Glomerular visceral epithelial cell (primary cell): ENCODE measurements at regions not wholly inside any gene's neighbourhood (a gene's known extent, or its start where the extent isn't known, plus 50 kb on each side); places are given as distances from the start of the nearest gene placed in this dataset.
"Not testable (repeated sequence)": the region's sequence is repeated elsewhere in the genome, so short reads cannot be mapped to it uniquely, and the experiment has no call there.

Experiments
- DNase-seq: peaks from one replicate; pipeline ENCODE4 v3.0.0-alpha.2; 2016; ENCODE audit errors: extremely low spot score

DNA sequence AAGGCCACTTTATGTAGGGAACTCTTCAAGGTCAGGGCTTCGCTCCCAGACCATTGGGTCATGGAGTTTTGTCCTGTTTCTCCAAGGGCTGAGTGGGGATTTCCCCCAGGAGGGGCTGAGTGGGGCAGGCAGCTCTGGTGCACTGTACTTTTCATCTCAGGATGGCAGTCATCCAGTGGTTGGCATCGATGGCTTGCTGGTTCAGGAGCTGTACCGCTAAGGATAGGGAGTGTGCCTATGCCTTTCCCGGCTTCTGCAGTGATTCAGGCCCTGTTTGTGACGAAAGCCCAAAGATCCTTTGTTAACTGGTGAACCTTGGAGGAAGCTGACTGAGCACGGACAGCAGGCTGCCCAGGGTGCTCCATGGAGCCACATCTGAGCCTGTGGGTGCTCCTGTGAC is 100.1 kb upstream of the GADD45A start:
- DNase-seq = no peak

DNA sequence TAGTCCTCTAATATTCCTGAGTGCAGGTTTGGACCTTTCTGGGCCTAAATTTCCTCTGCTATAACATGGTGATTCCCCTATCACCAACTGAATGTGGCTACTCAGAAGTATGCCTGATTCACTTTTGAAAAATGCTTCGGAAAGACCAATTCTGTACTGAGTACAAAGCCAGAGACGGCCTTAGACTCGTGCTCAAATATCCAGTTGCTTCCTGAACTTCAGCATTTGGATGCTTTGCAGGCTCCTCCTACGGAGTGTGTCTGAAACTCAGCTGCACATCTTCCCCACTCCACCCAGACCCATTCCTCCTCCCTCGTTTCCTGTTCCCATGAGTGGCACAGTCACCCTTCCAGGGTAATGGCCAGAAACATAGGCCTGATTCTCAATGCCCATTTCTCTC is 98.4 kb upstream of the GADD45A start:
- DNase-seq = no peak

DNA sequence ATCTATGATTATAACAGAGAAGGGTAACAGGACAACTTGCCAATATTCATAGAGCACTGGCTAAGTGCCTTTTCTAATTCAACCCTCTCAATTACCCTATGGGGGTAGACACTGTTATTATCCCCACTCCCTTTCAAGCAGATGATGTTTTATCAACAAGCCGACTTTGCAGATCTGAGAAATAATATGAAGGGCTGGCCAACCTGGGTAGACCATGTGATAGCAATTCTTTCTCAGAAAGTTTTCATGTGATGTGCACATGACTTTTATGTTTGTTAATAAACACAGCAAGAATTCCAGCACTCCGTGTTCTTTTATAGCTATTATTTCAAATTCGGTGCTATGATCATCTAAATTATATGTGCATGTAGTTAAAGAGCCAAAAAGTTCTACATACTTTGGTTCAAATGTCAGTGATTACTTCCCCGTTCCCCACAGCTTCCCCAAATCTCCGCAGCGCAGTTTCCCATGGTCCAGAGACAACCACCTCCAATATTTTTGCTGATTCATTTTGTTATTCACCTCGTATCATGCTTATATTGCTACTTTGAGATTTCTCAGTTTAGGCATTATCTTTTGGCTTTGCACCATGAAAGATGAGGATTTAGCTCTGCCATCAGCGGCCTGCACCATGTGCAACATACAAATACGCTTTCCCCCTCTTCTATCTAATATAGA is 96.7 kb upstream of the GADD45A start:
- no peak for DNase-seq

DNA sequence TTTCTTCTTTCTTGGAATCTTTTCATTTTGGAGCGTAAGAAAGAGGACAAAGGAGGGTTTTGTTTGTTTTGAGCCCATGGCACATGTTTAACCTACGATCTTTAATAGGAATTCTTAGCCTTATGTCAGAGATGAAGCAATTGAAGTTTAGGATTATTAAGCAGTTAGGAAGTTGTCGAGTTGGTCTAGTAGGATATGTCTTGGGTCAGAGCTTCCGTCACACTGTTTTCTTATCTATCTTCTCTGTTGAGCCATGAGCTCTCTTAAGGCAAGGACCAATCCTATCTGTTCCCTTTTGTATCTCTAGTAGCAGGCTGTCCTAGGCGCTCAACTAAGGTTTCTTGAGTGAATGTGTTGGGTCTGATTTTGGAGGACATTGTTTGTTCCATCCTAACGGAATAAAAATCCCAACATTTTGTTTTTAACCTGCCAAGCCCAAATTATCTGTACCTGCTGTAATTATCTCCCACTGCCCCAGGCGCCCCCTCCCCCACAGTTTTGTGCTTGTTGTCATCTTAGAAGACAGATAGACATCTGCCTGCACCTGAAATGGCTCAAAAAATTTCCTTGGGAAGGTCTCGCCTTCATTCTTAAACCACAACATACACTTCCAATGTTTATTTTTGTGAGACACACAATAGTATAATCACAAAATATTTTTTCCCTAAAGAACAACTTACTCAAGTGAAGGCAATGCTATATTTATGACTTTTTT is 95.3 kb upstream of the GADD45A start:
- no peak for DNase-seq

DNA sequence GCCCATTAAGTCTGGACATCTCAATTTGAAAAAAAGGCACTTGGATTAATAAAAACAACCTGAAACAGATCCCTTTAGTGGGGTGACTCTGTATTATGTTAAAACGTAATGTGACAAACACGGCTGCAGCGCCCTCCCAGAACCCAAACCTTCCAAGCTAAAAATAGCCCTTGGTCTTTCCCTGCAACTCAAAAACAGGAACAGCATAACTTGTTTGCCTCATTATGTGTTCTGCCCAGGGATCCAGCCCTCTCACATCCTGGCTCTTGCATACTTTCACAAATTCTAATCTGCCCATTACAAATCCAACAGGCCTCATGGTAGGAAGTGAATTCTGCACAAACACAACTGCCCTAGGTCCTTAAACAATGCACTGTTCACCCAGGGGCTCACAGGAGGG is 94.7 kb upstream of the GADD45A start:
- no peak for DNase-seq

DNA sequence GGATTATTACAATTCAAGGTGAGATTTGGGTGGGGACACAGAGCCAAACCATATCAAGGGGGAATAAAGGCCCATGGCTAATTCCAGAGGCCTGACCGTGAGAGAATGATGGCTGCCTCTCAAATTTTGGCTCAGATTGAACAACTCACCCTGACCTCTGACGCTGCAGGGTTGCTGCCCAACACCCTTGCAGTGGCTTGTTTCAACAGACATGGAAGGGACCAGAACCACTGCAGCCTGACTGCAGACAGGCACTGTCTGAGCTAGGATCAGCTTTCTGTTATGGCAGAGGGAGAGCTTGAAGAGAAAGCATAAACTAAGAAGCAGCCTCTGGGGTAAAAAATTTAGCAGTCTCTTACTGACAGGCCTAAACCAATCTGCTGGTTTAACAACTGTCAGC is 90.2 kb upstream of the GADD45A start:
- DNase-seq = no peak

DNA sequence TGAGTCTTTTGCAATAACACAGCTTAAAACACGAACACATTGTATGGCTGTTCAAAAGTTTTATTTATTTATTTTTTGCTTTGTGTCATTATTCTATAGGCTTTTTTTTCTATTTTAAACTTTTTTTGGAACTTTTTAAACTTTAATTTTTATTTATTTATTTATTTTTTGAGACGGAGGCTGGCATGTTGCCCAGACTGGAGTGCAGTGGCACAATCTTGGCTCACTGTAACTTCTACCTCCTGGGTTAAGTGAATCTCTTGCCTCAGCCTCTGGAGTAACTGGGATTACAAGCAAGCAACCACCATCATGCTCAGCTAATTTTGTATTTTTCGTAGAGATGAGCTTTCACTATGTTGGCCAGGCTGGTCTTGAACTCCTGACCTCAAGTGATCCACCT is 88.3 kb upstream of the GADD45A start:
- DNase-seq = no peak

DNA sequence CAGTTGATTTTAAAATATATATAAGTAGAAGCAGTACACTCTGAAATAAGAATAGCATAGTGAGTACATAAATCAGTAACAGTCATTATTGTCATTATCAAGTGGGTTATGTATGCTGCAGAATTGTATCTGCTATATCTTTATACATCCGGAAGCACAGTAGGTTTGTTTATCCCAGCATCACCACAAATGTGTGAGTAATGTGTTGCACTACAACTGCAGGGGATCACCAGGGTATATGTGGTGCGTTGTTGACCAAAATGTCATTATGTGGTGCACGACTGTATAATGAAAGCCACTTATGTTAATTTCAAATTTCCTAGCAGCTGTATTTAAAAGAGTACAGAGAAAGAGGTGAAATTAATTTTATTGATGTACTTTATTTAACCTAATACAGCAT is 87.7 kb upstream of the GADD45A start:
- DNase-seq = no peak

DNA sequence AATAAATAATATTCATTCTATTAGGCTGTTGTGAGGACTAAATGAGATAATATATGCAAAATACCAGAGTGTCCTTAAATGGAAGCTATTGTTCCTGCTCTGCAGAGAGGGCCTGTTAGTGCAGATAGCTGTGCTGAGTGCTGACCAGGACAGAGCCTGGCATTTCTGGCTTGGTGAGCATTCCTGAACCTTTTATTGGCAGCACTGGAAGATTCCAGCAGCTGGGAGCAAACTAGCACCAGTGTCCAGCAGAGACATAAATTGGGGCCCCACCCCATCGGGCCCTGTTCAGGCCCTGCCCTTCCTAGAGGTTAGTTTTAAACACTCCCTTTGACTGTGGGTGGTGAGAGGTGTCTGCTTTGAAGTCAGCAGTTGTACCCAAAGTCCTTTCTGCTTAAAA is 85.9 kb upstream of the GADD45A start:
- no peak for DNase-seq

DNA sequence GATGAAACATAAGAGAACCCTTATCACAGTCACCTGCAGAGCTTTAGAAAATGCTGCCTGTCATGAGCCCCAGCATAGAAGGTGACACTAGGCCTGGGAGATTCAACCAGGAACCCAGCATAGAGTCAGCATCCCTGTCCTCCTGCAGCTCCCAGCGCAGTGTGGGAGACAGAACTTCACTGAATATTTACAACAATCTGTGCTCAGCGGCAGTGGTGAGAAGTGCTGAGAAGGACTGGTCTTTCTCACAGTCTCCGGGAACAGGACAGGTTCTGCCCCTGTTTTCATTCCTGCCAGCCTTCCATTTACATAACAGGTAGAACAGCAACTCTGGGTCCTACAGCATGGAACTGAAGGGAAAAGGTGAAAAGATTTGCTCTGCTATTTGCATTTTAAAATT is 83.5 kb upstream of the GADD45A start:
- DNase-seq = no peak

DNA sequence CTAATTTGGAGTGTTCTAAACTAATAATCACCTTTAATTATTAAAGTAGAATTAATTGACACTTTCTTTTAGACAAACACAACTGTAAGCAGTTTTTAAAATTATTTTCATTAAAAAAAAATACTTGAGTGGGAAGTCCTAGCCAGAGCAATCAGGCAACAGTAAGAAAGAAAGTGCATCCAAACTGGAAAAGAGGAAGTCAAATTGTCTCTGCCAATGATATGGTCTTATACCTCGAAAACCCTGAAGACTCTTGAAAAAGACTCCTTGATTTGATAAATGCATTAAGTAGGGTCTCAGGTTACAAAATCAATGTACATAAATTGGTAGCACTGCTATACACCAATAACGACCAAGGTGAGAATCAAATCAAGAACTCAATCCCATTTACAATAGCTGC is 83.0 kb upstream of the GADD45A start:
- no peak for DNase-seq

DNA sequence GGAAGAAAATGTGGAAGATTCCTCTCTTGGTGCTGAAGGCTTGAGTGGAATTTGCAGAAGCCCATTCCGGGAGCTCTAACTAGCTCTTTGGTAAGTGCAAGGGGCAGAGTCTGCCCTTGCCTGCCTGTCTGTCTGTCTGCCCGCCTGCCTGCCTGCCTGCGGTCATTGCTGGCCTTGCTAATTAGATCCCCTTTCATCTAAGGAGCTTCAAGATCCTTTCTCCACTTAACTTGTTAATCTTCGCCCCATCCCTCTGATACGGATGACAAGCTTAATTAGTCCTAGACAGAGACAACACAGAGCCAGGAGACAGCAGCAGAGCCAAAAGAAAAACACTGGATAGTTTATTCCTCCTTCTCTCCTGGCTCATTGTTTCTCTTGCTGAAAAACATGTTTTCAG is 80.2 kb upstream of the GADD45A start:
- no peak for DNase-seq

DNA sequence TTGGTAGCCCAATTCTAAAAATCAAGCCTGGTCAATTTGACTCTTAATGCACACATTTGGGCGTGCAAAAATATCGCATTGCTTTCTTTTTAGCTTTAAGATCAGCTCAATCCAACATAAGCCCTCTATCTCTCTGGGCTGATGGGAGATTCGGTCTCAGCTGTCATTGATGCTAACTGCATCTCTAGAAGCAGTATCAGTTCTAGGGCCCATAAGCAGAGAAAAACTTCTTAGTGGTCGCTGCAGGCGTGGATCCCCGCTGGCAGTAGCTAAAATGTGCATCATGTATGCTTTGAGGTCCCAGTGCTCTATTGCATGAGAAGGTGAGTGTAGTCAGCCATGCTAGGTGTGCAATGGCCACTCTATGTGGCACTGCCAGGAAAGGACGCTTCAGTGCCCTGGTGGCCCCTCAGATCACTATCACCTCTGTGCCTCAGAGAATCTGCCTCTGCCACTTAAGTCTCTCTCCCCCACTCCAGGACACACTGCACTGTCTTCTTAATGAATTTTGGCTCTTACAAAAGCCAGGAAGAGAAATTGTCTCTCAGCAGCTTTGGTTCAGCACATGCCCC is 79.7 kb upstream of the GADD45A start:
- DNase-seq = no peak

DNA sequence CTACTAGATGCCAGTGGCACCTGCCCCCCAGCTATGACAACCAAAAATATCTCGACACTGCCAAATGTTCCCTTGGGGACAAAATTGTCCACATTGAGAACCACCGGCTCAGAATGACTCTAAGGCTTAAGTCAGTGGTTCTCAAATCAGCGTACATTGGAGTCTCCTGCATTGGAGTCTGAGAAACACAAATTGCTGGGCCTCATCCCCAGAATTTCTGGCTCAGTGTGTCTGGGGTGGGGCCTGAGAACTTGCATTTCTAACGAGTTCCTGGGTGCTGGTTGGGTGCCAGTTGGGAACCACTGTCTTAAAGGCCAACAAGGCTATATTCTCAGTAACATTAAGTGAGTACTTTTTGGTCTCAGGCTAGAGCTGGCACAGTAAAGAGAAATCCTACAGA is 77.7 kb upstream of the GADD45A start:
- no peak for DNase-seq

DNA sequence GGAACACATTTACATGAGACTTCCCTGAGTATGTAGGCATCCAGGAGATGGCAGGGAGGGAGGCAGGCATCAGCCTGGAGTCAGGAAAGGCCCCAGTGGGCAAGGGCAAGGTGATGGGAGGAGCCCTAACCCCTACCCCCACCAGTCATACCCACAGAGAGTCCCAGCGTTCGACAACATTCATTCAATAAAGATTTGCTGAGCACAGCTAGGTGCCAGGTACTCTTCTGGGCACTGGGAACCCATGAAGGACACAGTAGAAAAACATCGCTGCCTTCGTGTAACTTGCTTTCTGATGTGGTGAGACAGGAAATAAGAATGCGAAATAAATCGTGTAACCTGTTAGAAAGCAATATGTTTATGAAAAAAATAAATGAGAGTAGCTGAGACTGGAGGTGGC is 77.3 kb upstream of the GADD45A start:
- DNase-seq = no peak

DNA sequence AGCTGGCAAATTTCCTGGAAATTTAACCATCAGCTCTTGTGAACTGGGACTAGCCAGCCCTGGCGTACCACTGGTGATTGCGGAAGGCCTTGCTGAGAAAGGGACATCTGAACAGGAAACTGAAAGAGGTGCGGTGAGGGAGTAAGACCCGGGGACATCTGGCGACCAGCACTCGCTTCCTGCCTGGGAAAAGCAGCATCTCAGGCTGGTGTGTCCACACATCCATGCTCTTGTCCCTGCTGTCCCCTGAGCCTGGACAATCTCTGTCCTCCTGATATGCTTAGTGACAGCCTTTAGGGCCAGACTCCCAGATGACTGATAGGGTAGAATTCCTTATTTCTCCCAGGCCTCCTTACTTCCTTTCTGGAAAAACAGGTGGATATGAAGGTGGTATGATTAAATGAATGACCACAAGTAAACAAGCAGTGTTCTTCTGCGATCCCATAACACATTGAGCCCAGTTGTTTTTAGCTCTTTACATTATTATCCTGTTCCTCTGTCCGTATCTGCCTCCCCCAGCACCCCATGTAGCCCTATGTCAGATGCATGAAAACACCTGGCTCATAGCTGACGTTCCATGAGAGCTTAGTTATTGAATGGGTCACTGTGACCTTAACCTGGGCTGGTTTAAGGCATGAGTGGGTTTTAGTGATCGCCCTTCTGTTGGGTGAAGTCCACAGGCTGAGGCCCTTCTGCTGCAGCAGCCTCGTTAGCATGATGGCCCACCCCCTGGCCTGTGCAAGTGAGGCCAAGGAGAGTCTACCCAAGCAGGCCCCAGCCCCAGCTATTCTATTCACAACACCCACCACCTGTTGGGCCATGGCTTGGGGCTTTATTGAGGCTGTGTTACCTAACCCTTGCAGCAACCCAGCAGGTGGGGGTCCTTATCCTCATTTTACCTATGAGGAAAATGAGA is 76.1 kb upstream of the GADD45A start:
- no peak for DNase-seq

DNA sequence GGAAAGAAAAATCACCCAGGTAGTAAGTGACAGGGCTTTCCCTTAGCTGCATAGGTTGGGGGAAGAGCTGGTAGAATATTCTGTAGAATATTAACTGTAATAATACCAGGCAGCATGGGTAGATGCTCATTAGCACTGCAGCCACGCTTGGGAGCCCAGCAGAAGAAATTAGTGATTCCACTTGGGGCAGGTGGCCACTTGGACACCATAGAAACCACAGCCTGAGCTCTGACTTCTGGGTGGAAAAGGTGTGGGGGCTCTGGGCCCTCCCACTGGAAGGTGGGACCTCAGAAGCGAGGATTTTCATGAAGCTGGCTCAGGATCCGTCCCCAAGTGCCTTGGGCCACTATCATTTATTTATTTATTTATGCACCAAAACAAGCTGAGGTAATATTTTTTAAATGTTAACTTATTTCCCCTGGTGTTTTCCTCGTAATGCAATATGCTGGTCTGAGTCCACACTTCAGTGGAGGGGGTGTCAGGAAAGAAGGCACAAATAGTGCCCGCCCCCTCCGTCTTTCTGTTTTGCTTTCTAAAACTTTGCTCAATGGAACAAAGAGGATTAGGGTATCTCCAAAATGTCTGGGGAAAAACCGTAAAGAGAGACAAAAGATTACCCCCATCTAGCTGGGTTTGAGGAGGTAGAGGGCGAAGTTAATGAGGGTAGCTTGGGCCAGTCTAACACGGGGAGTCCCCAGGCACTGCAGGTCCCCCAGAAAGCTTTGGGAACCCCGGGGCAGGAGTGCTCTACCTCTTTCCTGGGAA is 75.2 kb upstream of the GADD45A start:
- no peak for DNase-seq

DNA sequence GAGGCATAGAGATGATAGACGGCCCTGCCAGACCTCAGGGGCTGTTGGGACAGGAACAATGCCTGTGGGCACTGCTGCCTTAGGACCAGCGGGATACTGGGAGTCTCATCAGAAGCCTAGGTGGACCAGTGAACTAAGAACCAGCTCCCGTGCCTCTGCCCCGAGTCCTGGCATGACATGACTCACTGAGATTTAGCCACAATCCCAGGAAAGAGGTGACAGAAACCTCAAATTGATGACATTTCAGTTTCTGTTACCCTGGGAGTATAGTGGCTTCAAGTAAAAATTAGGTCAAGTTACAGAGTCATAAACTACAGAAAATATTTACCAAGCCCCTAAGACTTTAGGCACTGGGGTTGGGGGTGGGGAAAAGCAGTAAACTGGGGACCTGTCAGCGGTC is 74.6 kb upstream of the GADD45A start:
- DNase-seq = no peak

DNA sequence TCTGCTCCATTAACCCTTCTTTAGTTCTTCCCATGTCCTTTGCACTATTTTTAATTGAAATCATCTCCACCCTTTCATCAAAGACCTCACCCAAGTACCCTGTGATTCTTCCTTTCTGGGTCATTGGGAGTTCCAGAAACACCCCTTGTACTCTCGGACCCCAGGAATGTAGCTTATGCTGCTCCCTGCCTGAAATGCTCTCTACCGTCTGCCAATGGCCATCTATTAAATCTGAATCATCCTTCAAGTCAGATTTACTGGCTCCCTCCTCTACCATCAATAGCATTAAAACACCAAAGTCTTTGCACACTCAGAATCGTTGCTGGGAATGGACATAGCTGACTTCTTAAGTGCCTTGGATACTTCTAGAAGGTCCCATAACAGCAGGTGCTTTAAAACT is 73.2 kb upstream of the GADD45A start:
- no peak for DNase-seq

DNA sequence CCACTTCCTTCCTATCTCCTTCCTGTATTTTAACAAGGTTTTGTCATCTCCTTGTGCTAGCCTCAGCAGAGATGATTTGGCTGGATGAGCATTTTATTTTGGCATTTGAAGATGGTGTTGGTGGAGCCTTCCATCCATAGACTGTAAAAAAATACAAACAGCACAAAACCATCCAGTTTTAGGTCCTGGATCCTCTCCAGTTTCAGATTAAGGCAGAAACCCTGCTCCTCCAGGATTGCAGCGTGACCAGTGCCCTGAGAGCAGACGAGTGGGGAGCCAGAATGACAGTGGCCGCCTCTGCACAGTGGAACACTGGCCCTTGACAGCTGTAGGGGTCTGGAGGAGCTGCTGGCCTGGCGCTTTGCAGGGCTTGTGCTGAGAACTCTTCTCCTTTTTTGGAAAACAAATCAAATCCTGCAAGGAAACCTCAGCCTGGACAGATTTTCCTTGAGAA is 72.2 kb upstream of the GADD45A start:
- DNase-seq = no peak

DNA sequence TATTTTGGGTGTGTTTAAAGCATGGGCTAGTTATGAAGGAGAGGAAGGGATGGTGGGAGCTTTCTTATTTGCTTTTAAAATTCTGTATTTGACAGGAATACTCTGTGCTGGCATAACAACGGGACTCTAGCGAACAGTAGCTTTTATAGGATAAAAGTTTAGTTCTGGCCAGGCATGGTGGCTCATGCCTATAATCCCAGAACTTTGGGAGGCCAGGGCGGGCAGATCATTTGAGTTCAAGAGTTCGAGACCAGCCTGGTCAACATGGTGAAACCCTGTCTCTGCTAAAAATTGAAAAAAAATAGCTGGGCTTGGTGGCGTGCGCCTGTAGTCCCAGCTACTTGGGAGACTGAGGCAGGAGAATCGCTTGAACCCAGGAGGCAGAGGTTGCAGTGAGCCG is 71.5 kb upstream of the GADD45A start:
- DNase-seq = not testable (repeated sequence)

DNA sequence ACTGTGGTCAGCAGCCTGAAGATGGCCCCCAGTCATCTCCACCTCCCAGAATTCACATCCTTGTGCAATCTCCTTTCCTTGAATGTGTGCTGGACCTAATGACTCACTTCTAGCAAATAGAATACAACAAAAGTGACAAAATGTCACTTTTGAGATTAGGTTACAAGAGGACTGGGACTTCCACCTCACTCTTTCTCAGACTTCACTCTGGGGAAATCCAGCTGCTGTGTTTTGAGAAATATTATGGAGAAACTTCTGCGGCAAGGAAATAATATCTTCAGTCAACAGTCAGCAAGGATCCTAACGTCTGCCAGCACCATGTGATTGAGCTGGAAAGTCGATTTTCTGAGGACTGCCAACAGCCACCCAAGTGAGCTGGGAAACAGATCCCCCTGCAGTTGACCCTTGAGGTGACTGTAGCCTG is 70.5 kb upstream of the GADD45A start:
- DNase-seq = no peak
